ENCODE measurements at regions not wholly inside any gene's neighbourhood (a gene's known extent, or its start where the extent isn't known, plus 50 kb on each side); places are given as distances from the start of the nearest gene placed in this dataset.

DNA sequence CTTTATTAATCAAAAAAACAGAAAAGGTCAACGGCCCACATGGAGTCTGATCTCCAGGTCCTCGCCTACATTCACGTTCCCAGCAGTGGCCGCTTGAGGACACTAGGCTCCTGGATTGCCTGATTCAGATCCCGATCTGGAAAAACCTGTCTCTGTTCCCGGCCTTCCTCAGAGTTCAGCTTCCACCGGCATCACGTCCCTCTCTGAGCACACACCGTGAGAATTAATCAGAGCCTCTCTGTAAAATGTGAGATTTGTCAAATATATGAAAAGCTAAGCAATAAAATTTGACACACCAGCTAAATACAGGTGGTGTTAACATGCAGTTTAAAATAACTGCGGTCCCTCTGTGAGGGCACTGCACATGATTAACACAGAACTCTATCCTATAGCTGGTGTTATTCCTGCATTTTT is 122.8 kb upstream of the COL21A1 start:
- TF ChIP-seq GATA2 (IDR thresholded peaks at IDR 0.05; ENCODE audit: low read depth, low read length): peak; percentile 22; the same call in 1 of the 2 replicates
- no peak for TF ChIP-seq GATA3 (IDR thresholded peaks at IDR 0.05; ENCODE audit: low read depth, low read length)
